DMS153 (cell line): ENCODE measurements at regions not wholly inside any gene's neighbourhood (a gene's known extent, or its start where the extent isn't known, plus 50 kb on each side); places are given as distances from the start of the nearest gene placed in this dataset.

Source experiments
- DNase-seq: peaks from one replicate; lab custom pipeline; 2025; lab: John Stamatoyannopoulos, UW

- no peak for DNase-seq
These were observed 52.4 kb downstream of the CBLL2 start for GRCh38 chrX:22325096-22325495.

- DNase-seq: no peak
These were observed 57.1 kb downstream of the CBLL2 start for GRCh38 chrX:22329783-22330182.

GRCh38 chrX:22338740-22339139 lies 66.0 kb downstream of the CBLL2 start:
- no peak for DNase-seq

GRCh38 chrX:22339459-22339858 lies 66.7 kb downstream of the CBLL2 start:
- DNase-seq: no peak

- no peak for DNase-seq
These were observed 67.4 kb downstream of the CBLL2 start for GRCh38 chrX:22340022-22340616.

GRCh38 chrX:22343192-22343591 lies 70.5 kb downstream of the CBLL2 start:
- no peak for DNase-seq

GRCh38 chrX:22345884-22346283 lies 73.2 kb downstream of the CBLL2 start:
- DNase-seq: no peak

- DNase-seq: no peak
These were observed 74.8 kb downstream of the CBLL2 start for GRCh38 chrX:22347491-22347890.

- DNase-seq: no peak
These were observed 76.4 kb downstream of the CBLL2 start for GRCh38 chrX:22349116-22349515.

GRCh38 chrX:22351076-22351475 lies 78.4 kb downstream of the CBLL2 start:
- no peak for DNase-seq

GRCh38 chrX:22351966-22352365 lies 79.3 kb downstream of the CBLL2 start:
- no peak for DNase-seq

GRCh38 chrX:22357621-22358020 lies 84.9 kb downstream of the CBLL2 start:
- DNase-seq: no peak

GRCh38 chrX:22360129-22360528 lies 87.4 kb downstream of the CBLL2 start:
- no peak for DNase-seq

- no peak for DNase-seq
These were observed 92.7 kb downstream of the CBLL2 start for GRCh38 chrX:22365460-22365859.

GRCh38 chrX:22366166-22366702 lies 93.5 kb downstream of the CBLL2 start:
- DNase-seq: no peak

GRCh38 chrX:22366906-22367305 lies 94.2 kb downstream of the CBLL2 start:
- DNase-seq: no peak

GRCh38 chrX:22373094-22373493 lies 100.4 kb downstream of the CBLL2 start:
- DNase-seq: no peak

GRCh38 chrX:22373766-22374165 lies 101.1 kb downstream of the CBLL2 start:
- no peak for DNase-seq

- no peak for DNase-seq
These were observed 103.7 kb downstream of the CBLL2 start for GRCh38 chrX:22376369-22376768.

GRCh38 chrX:22378296-22378695 lies 105.6 kb downstream of the CBLL2 start:
- DNase-seq: no peak

GRCh38 chrX:22383988-22384387 lies 111.3 kb downstream of the CBLL2 start:
- DNase-seq: no peak

- DNase-seq: peak; percentile 40
These were observed 117.0 kb downstream of the CBLL2 start for GRCh38 chrX:22389556-22390179.

GRCh38 chrX:22392133-22392948 lies 119.6 kb downstream of the CBLL2 start:
- no peak for DNase-seq
